Astrocyte (in vitro differentiated cells and primary cell): ENCODE measurements at regions not wholly inside any gene's neighbourhood (a gene's known extent, or its start where the extent isn't known, plus 50 kb on each side); places are given as distances from the start of the nearest gene placed in this dataset.

ENCODE experiments used
- CTCF ChIP-seq: IDR thresholded peaks from 2 replicates; pipeline ENCODE4 v1.5.1; 2011; ENCODE audit warnings: low read depth, mild to moderate bottlenecking, inconsistent platforms, low read length, moderate library complexity; ENCODE audit not compliant: insufficient read depth
- EZH2 ChIP-seq: IDR thresholded peaks from 2 replicates; pipeline ENCODE4 v1.6.1; 2012; ENCODE audit warnings: mild to moderate bottlenecking, low read length, inconsistent platforms; ENCODE audit not compliant: insufficient read depth

- TF ChIP-seq CTCF (no peak), EZH2 (no peak)
Observed at GRCh38 chr1:83693427-83694126, 305.4 kb downstream of the TTLL7 start.
